GM18498 (cell line): ENCODE measurements at regions not wholly inside any gene's neighbourhood (a gene's known extent, or its start where the extent isn't known, plus 50 kb on each side); places are given as distances from the start of the nearest gene placed in this dataset.

Experiments used
- ATAC-seq: cut with Tn5 transposase; IDR thresholded peaks from one replicate; pipeline ENCODE4 v1.9.1; 2021; ENCODE audit warnings: mild to moderate bottlenecking, moderate library complexity; ENCODE audit not compliant: unreplicated experiment

- no peak for ATAC-seq
Observed at GRCh38 chr11:8340296-8340695, 76.6 kb upstream of the LMO1 start.

DNA sequence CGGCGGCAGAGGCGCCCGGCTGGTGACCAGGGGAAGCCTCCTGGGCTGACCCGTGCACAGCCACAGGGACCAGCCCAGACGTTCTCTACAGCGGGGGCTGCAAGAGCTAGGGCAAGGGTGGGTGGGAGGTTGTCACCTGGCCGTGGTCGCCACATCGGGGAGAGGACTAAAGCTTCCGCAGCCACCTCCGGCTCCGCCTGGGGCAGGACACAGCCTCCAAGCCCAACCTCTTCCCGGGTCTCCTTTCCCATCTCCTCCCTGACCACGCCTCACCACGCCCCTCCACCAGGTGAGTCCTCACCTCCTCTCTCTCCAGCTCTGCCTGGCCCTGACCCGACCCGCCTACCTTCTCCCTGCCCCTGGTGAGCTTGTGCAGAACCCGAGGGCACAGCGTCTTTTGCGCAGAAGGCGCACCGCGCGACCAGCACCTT is 75.9 kb upstream of the LMO1 start:
- no peak for ATAC-seq

DNA sequence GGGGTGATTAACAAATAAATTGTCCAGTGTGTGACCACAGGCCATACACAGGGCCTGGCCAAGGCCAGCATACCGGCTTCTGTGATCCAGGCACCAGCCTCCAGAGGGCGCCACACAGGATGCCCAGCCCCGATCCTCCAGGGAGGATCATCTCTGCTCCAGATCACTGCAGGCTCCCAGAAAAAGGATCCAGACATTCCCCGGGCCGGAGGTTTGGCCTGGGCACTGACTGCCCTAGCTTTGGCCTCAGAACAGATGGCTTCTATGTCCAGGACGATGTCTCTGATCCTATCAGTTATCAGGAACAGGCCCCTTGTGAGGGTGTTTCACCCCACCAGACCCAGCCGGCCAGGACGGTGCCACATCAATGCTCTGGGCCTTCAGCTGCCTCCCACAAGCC is 74.5 kb upstream of the LMO1 start:
- peak; percentile 45 for ATAC-seq

DNA sequence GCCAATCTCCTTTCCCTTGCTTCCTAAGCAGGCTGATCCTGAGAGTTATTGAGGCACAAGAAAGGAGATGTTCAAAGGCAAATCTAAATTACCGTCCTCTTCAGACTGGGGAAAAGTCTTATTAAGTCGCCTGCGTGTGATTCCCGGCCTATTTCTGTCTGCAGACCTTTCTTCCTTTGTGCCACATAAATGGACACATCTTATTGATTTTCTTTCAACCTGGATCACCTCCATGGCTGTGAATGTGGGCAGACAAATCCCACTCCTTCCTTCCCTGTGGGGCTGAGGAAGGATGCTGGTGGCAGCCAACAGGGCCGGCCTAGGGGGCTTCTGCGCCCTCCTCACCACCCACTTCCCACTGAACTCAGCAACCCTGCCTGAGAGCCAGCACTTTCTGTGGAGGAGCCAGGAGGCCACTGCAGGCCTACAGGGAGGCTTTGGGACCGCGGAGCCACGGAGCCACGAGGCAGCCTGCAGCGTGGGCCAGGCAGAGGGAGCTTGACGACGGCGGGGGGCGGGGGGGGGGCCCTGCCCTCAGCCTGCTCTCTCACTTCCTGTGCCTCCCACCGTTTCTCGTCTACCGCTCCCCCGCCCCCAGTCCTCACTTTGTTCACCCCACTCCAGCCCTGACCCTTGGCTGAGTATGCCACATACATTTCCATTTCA is 73.6 kb upstream of the LMO1 start:
- no peak for ATAC-seq

DNA sequence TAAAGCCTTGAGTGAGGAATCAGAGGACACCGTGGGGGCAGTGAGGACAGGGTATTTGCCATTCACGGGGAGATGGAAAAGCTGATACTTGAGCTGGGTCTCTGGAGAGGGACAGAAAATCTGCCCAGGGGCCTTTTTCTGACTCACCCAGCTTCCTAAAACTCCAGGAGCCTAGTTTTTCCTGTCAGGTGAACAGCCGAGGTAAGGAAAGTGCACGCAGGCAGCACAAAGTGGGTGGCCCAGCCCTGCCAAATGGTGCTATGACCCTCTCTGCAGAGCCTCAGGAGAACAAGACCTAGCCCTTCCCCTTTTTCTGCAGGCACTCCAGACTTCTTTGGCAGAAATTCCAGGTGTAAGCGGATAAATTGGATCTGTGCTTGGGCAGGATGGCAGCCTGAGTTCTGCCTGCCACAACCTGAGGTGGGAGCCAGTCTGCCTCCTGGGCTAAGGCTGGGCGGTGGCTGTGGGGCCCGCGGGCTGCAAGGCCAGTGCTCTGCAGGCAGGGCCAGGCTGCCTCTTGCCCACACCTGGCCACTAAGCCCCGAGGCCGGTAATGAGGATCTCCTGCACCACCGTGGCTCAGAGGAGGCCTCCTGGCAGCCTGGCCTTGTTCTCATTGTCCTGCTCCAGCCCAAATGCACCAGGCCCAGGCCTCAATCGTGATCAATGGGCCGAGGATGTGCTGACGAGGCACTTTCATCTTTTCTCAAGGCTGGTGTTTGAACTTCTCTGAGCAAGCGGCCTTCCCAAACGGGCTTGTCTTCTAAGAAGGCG is 72.9 kb upstream of the LMO1 start:
- ATAC-seq, result no peak

- ATAC-seq, result no peak
Observed at GRCh38 chr11:8335683-8336082, 72.0 kb upstream of the LMO1 start.

- no peak for ATAC-seq
Observed at GRCh38 chr11:8335186-8335585, 71.5 kb upstream of the LMO1 start.

DNA sequence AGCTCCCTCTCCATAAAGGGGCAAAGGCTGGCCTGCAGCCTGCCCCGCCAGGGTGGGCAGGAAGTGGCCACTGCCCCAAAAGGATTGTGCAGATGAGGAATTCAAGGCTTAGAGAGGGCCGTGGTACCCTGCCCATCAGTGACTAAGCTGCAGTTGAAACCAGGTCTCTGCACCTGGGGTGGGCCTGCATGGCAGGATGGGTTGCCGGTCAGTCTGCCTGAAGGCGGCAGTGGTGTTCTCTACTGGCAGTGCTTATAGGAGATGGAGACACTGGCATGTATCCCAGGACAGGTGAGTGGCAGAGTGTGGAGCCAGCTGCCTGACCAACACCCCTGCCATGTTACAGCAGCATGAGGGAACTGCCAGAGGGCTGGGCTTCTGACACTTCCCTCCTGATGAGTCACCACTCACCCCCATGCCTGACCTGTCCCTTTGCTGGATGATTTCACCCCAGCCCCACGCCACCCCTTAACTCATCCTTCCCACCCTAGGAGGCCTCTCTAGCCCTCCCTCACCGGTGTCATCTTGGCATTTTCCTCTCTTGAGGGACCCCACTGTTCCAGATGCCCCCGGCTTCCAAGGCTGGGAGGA is 70.2 kb upstream of the LMO1 start:
- no peak for ATAC-seq

DNA sequence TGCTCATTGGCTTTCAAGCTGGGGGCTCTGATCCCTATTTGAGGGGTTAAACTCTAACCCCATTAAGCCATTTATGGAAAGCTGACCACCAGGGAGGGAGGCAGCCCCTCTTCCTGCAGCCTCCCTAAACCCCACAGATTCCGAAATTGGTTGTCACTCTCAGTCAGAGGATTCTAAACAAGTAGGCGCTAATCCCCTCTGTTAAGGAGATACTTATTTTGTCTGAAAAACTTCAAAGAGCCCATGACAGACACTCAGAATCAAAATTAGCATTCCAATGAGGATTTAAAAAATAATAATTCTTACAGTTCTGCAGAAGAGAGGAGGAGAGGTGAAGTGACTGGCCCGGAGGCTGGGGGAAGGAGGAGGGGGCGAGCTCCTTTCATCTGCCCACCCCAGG is 69.7 kb upstream of the LMO1 start:
- no peak for ATAC-seq

- no peak for ATAC-seq
Observed at GRCh38 chr11:8332891-8333290, 69.2 kb upstream of the LMO1 start.

- ATAC-seq, result no peak
Observed at GRCh38 chr11:8332196-8332595, 68.5 kb upstream of the LMO1 start.

DNA sequence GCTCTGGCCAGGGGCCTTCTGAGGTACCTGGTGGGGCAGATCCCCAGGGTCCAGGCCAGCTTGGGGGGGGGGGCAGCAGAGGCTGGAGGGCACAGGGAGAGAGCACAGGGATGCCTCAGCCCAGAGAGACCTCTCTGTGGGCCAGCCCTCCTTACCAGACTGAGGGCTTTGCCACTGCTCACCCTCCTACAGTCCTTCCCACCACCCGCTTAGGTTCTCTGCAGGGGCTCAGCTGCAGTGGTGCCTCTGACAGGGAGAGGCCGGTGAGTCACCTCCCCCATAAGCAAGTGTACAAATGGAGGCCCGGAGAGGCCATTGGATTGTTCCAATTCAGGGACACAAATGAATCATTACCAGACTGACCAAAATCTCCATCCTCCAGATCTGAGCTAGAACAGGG is 68.1 kb upstream of the LMO1 start:
- ATAC-seq, result no peak

DNA sequence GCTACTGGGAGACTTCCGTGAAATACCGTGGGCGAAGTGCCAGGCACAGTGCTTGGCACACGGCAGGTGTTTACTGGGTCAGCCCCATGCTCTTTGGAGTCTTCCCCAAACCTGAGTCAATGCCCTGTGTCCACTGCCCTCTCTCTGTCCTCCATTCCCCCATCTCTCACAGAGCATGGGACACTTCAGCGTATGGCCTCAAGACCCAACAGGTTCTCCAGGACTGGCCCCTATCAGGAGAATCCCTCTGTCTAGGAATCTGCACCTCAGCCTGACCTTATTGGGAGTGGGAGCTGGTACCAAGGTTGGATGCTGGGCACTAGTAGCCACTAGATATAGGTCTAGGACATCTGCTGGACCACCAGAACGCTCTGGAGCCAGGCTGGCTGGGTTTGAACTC is 67.2 kb upstream of the LMO1 start:
- no peak for ATAC-seq

GRCh38 chr11:8330404-8330803 is 66.7 kb upstream of the LMO1 start:
- ATAC-seq, result no peak

DNA sequence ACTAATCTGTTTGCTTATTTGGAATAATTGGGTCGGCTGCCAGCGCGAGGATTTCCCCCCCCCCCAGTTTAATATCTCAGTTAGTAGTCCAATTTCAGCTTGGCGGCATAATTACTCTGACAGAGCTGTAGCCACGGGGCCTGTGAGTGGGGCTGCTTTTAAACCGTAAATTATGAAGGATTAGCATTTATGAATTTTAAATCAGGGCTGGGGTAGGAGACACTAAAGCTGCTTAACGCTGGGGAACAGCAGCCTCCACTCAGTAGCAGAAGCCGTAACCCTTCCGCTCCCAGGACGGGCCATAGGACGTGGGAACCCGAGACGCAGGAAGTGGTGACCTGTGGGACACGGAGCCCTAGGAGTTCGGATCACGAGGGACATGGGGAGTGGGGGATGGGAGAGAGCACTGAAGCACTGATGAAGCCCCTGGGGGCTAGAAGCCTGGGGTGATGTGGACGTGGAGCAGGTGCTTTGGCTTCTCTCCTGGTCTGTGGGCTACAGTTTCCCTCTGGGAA is 66.2 kb upstream of the LMO1 start:
- ATAC-seq, result no peak

- ATAC-seq, result no peak
Observed at GRCh38 chr11:8329336-8329735, 65.7 kb upstream of the LMO1 start.

GRCh38 chr11:8328848-8329330 is 65.2 kb upstream of the LMO1 start:
- ATAC-seq, result peak; percentile 73

DNA sequence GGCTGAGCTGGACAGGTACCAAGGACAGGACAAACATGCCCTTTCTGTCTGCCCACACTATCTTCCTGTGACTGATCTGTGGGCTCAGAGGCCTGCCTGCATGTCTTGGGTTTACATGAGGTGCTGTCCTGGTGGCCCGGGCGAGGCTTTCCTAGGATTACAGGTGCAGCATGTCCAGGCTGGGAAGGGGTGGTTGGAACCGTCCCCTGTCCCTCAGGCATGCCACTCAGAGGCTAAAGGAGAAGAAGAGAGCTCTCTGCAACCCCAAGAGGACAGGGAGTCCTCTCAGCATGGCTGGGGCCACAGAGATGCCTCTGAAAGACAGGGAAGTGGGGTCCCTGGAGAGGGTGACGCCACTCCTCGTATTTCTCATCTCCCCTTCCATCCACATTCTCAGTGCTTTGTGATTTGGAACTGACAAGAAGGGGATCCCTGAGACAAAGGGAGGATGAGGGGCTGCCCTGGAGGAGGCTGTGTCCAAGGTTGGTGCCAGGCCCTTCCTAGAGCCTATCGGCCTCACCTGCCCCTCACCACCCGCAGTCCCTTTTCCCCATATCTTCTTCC is 64.6 kb upstream of the LMO1 start:
- ATAC-seq, result peak; percentile 5

- peak; percentile 69 for ATAC-seq
Observed at GRCh38 chr11:8327761-8328192, 64.1 kb upstream of the LMO1 start.

DNA sequence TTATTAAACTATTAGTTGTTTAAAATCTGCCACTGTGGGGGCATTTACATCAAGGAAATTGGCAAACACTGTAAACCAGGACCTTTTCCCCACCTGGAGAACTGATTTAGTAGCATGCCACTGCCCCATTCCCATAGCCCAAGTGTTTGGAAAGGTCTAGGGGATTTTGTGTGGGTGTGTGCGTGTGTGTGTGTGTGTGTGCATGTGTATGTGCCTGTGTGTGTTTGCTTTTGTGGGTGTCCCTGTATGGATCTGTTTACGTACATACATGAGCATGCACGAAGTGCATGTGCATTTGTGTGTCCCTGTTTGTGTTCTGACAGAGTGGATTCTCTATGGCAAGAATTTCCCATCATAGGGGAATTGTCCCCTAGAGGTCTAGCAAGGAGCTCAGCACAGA is 62.7 kb upstream of the LMO1 start:
- no peak for ATAC-seq

GRCh38 chr11:8325591-8326304 is 62.1 kb upstream of the LMO1 start:
- ATAC-seq, result no peak
